ENCODE measurements at regions not wholly inside any gene's neighbourhood (a gene's known extent, or its start where the extent isn't known, plus 50 kb on each side); places are given as distances from the start of the nearest gene placed in this dataset.

DNA sequence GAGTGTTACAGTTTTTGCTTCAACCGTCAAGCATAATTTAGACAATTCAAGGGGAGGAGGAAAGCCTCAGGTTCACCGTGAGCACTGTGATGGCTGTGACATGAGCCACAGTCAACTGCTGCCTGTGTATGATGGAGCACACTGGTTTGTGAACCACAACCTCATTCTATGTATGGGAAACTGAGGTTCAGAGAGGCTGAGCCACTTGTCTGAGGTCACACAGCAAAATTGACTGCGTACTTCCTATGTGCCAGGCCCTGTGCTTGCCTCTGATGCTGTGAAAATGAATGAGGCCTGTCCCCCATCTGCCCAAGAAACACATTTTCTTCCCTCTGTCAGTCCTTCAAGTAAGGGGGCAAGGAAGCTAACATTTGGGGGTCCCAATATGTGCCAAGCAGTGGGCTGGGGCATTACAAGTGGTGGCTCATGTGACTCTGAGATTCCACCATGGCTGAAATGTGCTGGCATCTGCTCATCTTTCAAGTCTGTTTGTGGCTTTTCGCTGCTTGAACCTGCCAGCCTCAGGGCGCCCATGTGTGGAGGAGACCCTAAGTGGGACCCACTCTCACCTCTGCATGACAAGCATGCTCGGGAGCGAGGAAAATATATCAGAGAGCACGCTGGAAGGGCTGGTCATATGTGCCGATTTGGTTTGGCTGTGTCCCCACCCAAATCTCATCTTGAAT lies 79.7 kb downstream of the ADRA2C start:
- TF ChIP-seq, protein P1, sequence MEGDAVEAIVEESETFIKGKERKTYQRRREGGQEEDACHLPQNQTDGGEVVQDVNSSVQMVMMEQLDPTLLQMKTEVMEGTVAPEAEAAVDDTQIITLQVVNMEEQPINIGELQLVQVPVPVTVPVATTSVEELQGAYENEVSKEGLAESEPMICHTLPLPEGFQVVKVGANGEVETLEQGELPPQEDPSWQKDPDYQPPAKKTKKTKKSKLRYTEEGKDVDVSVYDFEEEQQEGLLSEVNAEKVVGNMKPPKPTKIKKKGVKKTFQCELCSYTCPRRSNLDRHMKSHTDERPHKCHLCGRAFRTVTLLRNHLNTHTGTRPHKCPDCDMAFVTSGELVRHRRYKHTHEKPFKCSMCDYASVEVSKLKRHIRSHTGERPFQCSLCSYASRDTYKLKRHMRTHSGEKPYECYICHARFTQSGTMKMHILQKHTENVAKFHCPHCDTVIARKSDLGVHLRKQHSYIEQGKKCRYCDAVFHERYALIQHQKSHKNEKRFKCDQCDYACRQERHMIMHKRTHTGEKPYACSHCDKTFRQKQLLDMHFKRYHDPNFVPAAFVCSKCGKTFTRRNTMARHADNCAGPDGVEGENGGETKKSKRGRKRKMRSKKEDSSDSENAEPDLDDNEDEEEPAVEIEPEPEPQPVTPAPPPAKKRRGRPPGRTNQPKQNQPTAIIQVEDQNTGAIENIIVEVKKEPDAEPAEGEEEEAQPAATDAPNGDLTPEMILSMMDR (IDR thresholded peaks at IDR 0.05): peak in 1 of 3 experiments; percentile 3
- no peak for TF ChIP-seq POLR2A (IDR thresholded peaks at IDR 0.05)
